ENCODE measurements at regions not wholly inside any gene's neighbourhood (a gene's known extent, or its start where the extent isn't known, plus 50 kb on each side); places are given as distances from the start of the nearest gene placed in this dataset.

DNA sequence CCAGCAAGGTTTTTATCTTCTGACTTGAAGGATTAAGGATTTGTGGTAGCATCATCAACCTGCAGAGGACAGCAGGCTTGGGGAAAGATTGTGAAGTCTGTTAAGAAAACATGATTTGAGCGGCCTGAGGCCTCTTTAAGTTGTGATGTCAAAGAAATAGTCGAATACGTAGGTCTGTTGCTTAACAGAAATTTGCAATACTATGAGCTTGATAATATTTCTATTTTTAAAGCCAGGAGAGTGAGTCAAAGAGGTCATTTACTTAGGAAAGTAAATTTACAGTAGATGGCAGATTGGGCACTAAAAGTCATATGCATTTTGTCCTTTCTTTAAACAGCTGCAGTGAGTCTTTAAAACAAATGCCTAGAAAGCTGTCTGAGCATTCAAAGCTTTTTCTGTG lies 336.3 kb downstream of the DIPK2A start:
- no peak for TF ChIP-seq EZH2 (IDR thresholded peaks at IDR 0.05; ENCODE audit: low read length, missing control alignments)
- TF ChIP-seq, protein P1, sequence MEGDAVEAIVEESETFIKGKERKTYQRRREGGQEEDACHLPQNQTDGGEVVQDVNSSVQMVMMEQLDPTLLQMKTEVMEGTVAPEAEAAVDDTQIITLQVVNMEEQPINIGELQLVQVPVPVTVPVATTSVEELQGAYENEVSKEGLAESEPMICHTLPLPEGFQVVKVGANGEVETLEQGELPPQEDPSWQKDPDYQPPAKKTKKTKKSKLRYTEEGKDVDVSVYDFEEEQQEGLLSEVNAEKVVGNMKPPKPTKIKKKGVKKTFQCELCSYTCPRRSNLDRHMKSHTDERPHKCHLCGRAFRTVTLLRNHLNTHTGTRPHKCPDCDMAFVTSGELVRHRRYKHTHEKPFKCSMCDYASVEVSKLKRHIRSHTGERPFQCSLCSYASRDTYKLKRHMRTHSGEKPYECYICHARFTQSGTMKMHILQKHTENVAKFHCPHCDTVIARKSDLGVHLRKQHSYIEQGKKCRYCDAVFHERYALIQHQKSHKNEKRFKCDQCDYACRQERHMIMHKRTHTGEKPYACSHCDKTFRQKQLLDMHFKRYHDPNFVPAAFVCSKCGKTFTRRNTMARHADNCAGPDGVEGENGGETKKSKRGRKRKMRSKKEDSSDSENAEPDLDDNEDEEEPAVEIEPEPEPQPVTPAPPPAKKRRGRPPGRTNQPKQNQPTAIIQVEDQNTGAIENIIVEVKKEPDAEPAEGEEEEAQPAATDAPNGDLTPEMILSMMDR (conservative IDR thresholded peaks at IDR 0.05 in 1 of 2, IDR thresholded peaks at IDR 0.05 in 1 of 2; ENCODE audit: low read depth in 1 of 2, low read length in 2 of 2): no peak
